ENCODE measurements at regions not wholly inside any gene's neighbourhood (a gene's known extent, or its start where the extent isn't known, plus 50 kb on each side); places are given as distances from the start of the nearest gene placed in this dataset.

DNA sequence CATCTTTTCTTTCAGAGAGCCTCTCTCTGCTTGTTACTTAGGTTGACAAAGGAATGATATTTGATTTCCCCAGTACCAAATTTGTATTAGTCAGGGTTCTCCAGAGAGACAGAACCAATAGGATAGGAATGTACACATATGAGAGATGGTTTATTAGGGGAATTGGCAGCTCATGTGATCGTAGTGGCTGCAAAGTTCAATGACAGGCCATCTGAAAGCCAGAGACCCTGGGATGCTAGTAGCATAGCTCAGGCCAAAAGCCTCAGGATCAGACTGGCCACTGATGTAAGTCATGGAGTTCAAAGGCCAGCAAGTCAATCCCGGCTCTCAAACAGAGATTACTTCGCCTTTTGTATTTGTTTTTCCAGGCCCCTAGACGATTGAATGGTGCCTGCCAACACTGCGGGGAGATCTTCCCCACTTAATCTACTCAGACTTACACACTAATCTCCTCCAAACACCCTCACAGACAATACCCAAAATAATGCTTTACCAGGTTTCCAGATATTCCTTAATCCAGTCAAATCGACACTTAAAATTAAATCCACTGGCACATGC lies 215.5 kb downstream of the ALDH8A1 start:
- H3K36me3 ChIP-seq: no peaks in the 10 kb centered on the region
- intact Hi-C loops (cut with DNase I): loop anchor here in 1 of 10 donors (5.0 kb wide), 1 partner anchor 57 kb away; no protein-coding TSS in a partner anchor
- TF ChIP-seq POLR2A (IDR thresholded peaks at IDR 0.05): no peak
- TF ChIP-seq CTCF (IDR thresholded peaks at IDR 0.05): no peak
- H3K27ac ChIP-seq: no peak overlapping the region
- DNase-seq (no peak), ATAC-seq (no peak)
- no peaks in the 10 kb centered on the region for H3K27me3 ChIP-seq
- no peak overlapping the region for H3K4me3 ChIP-seq
- H3K4me1 ChIP-seq: peaks cover 0 to 5% (median 0%) of the 10 kb centered on the region in 12 donors
- WGBS, 4 donors: 75 to 91% (median 79%) methylated on average over 6 of the region's 6 CpGs
- H3K9me3 ChIP-seq: no peaks in the 10 kb centered on the region

GRCh38 chr6:134733801-134734200 lies 216.1 kb downstream of the ALDH8A1 start:
- 90 to 100% (median 97%) methylated on average over 1 of the region's 1 CpG for WGBS, 4 donors
- intact Hi-C loops (cut with DNase I): loop anchor here in 1 of 10 donors (5.0 kb wide), 1 partner anchor 56 kb away; no protein-coding TSS in a partner anchor
- ATAC-seq: no peak

DNA sequence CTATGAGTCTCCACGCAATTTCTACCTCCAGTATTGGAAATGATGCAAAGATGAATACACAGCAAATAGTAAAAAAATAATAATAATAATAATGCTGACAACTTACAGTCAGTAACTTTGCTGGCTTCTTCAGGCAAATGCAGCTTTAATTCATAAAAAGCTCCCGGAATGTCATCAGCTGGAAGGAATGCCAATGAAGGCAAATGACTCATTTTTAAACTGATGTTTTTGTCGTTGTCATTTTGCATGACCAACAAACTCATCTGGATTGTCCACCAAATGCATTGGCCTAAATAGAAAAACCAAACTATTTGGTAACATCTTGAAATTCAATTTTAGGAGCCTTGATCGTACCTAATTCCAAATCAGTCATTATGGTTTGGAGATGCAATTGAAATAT lies 217.1 kb downstream of the ALDH8A1 start:
- intact Hi-C loops (cut with DNase I): loop anchor here in 2 of 10 donors (1.0 to 5.0 kb wide), 2 partner anchors 28 to 55 kb away; no protein-coding TSS in a partner anchor
- Histone ChIP-seq H3K9me3 (no peaks in the 10 kb centered on the region), H3K27ac (no peak overlapping the region), H3K4me1 (no peaks in the 10 kb centered on the region), H3K27me3 (no peaks in the 10 kb centered on the region), H3K36me3 (no peaks in the 10 kb centered on the region), H3K4me3 (no peak overlapping the region)
- TF ChIP-seq POLR2A (IDR thresholded peaks at IDR 0.05): no peak
- TF ChIP-seq CTCF (IDR thresholded peaks at IDR 0.05): no peak
- ATAC-seq (no peak), DNase-seq (no peak)
- 40 to 71% (median 60%) methylated on average over 4 of the region's 4 CpGs for WGBS, 4 donors

More at GRCh38 chr6:134733801-134734200, 216.1 kb downstream of the ALDH8A1 start:
- no peak for DNase-seq
- Histone ChIP-seq H3K9me3 (no peaks in the 10 kb centered on the region), H3K4me1 (no peaks in the 10 kb centered on the region), H3K27me3 (no peaks in the 10 kb centered on the region), H3K27ac (no peak overlapping the region), H3K4me3 (no peak overlapping the region), H3K36me3 (no peaks in the 10 kb centered on the region)
- TF ChIP-seq POLR2A (IDR thresholded peaks at IDR 0.05) (no peak), CTCF (IDR thresholded peaks at IDR 0.05) (no peak)

GRCh38 chr6:134731615-134732014 lies 218.3 kb downstream of the ALDH8A1 start:
- Histone ChIP-seq H3K36me3 (no peaks in the 10 kb centered on the region), H3K27me3 (no peaks in the 10 kb centered on the region), H3K27ac (no peak overlapping the region), H3K4me3 (no peak overlapping the region), H3K9me3 (no peaks in the 10 kb centered on the region), H3K4me1 (no peaks in the 10 kb centered on the region)
- intact Hi-C loops (cut with DNase I): loop anchor here in 2 of 10 donors (1.0 to 5.0 kb wide), 2 partner anchors 29 to 54 kb away; no protein-coding TSS in a partner anchor
- TF ChIP-seq CTCF (IDR thresholded peaks at IDR 0.05): no peak
- no peak for TF ChIP-seq POLR2A (IDR thresholded peaks at IDR 0.05)
- 94 to 98% (median 97%) methylated on average over 1 of the region's 1 CpG for WGBS, 4 donors
- no peak for ATAC-seq
- DNase-seq: no peak

Data from heart left ventricle (tissue), 16 donors.